GM19397 (cell line): ENCODE measurements at regions not wholly inside any gene's neighbourhood (a gene's known extent, or its start where the extent isn't known, plus 50 kb on each side); places are given as distances from the start of the nearest gene placed in this dataset.

Experiments
- ATAC-seq: cut with Tn5 transposase; IDR thresholded peaks from one replicate; pipeline ENCODE4 v1.9.1; 2021; ENCODE audit warnings: mild to moderate bottlenecking, moderate library complexity; ENCODE audit not compliant: unreplicated experiment

GRCh38 chr17:12522336-12522735 is 143.4 kb upstream of the MYOCD start:
- ATAC-seq, result no peak

GRCh38 chr17:12522743-12523183 is 142.9 kb upstream of the MYOCD start:
- no peak for ATAC-seq

GRCh38 chr17:12523244-12523643 is 142.4 kb upstream of the MYOCD start:
- ATAC-seq, result no peak

DNA sequence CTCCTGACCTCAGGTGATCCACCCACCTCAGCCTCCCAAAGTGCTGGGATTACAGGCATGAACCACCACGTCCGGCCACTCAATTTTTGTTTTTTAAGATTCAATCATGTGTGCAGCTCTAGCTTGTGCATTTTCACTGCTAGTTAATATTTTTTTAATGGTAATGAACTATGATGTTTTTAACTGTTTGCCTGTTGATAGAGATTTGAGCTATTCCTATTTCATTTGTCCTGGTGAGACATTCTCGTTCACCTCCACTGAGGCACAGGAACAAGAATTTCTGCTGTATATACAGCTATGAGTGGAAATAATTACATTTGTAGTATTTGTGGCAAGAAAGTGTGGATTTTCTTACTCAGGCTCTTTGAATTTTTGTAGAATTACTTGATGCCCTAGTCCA is 137.7 kb upstream of the MYOCD start:
- ATAC-seq, result no peak

GRCh38 chr17:12530161-12530560 is 135.5 kb upstream of the MYOCD start:
- ATAC-seq, result no peak

- no peak for ATAC-seq
These were observed 129.7 kb upstream of the MYOCD start for GRCh38 chr17:12536021-12536420.

- ATAC-seq, result no peak
These were observed 129.2 kb upstream of the MYOCD start for GRCh38 chr17:12536472-12536871.

DNA sequence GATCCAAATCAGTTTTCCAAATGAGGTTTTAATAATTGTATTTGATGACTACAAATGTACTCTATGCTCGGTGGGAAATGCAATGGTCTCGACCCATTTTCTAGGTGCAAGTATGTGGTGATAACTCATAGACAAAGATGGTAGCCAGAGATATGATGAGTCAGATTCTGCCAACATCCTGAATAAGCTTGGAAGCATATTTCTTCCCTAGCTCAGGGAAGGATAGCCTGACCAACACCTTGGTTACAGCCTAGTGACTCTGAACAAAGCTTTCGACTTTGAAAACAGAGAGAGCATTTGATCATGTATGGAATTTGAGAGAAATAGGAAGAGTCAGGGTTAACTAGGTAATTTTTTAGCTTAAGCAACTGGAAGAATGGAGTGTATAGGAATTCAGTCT is 128.3 kb upstream of the MYOCD start:
- ATAC-seq, result no peak

DNA sequence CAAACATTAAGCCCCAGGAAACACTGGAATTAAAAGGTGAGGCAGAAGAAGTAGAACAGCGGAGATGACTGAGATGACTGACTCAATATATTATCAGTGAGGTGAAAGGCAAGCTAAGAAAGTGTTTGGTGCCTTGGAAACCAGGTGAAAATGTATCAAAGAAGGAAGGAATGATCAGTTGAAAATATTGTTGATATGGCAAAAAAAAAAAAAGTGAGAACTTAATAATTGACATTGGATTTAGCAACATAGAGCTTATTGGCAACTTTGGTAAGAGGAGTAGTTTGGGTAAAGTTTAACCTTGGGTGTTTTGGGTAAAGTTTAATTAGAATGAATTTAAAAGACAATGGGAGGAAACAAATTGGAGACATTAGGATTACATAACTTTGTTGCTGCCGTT is 127.7 kb upstream of the MYOCD start:
- ATAC-seq, result no peak

- no peak for ATAC-seq
These were observed 119.7 kb upstream of the MYOCD start for GRCh38 chr17:12545877-12546513.

DNA sequence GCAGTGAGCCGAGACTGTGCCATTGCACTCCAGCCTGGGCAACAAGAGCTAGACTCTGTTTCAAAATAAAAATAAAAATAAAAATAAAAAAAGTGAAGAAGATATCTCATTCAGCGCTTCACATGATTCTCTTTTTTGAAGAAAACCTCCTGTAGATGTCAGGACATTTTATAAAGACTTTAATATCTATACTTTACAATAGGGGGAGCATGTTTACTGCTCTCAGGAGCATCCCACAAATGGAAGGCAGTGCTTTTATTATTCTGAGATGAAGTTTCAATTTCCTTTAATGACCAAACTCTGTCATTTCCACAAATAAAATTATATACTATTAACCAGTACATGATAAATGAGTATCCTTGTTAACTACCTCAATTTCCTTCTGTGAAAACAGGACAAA is 118.7 kb upstream of the MYOCD start:
- no peak for ATAC-seq

- no peak for ATAC-seq
These were observed 117.9 kb upstream of the MYOCD start for GRCh38 chr17:12547831-12548230.

DNA sequence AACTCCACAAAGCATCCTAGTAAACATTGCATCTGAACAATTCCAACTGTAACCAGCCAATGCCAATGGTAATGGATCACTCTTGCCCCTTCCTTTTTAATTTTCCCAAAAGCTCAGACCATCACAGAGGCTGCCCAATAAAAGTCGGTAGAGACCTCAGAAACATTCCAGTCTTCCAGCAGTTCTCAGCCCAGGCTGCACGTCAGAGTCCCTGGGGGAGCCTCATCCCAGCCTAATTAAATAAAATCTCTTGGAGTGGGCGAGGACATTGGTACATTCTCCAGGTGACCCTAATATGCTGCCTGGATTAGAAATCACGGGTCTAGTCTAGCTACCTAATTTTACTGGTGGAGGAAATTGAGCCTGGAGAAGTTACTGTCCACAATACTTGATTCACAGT is 117.1 kb upstream of the MYOCD start:
- ATAC-seq, result no peak

DNA sequence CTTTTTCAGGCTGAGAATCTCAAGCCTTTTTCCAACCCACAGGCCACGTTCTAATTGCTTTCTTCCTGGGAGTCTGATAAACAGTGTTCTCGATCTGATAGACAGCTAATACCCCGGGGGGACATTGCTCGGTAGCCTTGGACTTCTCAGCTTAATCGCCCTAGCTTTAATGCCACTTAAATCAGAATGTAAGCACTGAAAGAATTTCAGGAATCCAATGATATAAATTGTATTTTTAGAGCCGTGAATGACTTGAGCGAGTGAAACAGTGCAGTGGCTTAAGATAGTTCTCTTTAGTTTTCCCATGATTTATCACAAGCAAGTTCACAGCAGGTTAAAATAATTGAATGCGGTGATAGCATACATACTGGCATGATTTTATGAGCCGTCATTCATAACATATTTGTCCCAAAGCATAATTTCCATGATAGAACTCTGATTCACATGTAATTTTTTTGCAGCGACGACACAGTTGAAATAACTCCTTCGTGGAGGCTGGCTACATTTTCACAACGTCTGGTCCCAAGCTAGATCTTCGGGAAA is 116.1 kb upstream of the MYOCD start:
- ATAC-seq, result no peak

GRCh38 chr17:12553625-12554024 is 112.1 kb upstream of the MYOCD start:
- no peak for ATAC-seq

DNA sequence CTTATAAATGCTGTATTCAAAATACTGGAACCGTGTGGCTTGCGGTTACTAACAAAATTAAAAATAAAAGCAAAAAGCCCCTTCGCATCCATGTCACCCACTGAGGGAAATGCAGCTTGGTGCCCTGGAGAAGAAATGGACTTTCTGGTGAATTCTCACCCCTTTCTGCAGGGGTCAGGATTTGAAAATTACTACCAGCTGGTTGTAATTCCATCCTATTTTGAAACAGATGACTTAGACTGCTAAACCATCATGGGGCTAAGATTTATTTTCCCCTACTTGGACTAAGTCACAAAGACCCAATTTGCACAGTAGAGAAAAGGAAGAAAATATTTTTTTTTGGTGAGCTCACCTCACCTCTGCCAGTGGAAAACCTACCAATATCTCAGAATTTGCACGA is 111.4 kb upstream of the MYOCD start:
- ATAC-seq, result no peak

GRCh38 chr17:12566291-12566690 is 99.4 kb upstream of the MYOCD start:
- no peak for ATAC-seq

DNA sequence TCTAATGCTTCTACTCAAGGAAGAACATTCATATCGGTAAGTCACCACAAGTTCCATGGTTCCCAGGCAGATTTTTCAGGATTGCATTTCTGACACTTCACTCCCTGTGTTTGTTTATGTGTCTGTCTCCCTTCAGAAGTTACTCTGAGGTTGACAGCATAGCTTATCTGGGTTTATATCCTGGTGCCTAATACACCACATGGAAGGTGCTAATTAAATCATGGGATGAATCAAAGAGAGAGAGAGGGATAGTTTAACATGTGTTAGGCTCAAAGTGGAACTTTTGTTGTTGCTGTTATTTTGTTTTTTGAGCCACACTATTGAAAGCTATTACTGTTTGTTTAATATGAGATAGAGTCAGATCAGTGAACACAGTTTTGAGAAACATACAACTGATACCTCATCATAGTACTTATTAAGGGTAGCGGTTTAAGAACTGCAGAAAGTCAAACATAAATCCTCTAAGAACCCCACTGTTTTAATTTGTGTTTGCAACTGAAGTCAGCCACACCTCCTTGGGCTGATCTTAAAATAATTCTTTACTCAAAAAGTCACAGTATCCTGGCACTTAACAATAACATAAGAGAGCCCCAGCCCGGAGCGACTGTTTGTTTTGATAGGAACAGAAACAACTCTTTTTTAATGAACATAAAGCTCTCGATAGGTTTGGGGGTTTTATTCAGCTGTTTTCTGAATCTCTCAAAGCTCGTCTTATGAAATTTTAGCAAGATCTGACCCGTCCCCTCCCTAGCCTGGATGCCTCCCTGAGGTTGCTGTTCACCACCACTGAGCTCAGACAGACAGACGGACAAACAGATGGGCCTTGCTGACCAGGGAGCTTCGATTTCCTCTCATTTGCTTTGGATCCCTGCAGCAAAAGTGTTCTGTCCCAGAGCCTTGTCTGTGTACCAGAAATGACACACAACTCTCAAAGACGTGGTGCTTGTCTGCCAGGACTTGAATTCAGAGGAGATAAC is 98.3 kb upstream of the MYOCD start:
- no peak for ATAC-seq

DNA sequence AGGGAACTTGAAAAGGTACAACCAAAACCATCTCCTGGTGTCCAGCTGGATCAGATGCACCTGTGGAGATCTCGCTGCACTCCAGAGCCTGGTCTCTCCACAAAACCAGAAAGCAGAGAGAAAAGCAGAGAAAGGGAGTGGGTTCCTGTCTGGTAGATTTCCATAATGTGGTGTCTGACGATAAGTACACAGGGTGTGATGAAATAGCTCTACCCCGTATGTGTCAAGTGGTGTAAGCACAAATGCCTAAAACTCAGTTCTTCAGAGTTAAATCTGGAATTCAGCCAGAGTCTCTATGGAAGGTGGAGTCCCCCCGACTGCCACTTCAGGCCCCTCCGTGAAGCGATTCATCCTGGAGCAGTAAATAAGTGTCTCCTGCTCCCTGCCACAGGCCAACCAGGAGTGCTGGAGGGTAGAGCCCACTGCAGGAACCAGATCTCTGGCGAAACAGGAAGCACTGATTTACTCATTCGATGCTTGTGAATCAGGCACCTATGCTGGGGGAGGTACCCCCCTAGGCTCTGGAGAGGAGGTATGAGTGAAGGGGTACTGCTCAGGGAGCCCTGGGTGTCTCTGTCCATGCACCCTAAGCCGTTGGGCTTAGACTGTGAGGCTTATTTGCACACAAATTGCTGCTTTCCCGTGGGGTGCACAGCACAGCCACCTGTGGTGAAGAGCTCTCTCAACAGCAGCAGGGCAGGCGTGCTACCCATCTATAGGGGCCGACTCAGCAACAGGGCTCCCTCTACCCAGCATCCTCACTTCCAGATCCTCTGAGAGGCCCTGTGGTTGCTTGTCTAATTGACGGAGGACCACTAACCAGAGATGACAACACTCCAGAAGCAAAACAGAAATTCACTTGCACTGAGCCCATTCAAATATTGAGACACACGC is 97.1 kb upstream of the MYOCD start:
- ATAC-seq, result no peak

DNA sequence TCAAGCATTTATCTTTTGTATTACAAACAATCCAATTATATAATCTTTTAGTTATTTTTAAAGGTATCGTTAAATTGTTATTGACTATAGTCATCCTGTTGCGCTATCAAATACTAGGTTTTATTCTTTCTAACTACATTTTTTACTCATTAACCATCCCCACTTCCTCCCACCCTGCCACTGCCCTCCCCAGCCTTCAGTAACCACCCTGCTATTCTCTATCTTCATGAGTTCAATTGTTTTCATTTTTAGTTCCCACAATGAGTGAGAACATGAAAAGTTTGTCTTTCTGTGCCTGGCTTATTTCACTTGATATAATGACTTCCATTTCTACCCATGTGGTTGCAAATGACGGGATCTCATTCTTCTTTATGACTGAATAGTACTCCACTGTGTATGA is 94.1 kb upstream of the MYOCD start:
- ATAC-seq, result no peak

DNA sequence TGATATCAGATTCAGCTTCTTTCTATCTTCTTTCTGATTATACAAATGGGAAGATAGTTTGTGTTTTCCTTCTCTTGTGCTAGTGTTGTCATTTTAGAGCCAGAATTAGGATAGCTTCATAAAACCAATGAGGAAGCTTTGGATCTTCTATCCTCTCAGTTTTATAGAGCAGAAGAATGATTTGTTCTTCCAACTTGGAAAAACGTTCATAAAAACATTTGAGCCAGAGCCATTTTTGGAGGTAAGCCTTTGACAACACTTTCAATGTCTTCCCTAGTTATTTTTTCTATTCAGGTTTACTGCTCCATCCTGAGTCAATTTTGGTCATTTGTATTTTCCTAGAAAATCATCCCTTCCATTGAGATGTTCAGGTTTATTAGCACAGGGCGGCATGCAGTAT is 91.2 kb upstream of the MYOCD start:
- ATAC-seq, result no peak
